GM21529 (cell line): ENCODE measurements at regions not wholly inside any gene's neighbourhood (a gene's known extent, or its start where the extent isn't known, plus 50 kb on each side); places are given as distances from the start of the nearest gene placed in this dataset.

ENCODE experiments used
- ATAC-seq: cut with Tn5 transposase; IDR thresholded peaks from one replicate; pipeline ENCODE4 v1.9.1; 2021; ENCODE audit not compliant: unreplicated experiment

GRCh38 chr9:16193066-16193465 is 640.2 kb downstream of the CCDC171 start:
- no peak for ATAC-seq

- ATAC-seq: no peak
Observed at GRCh38 chr9:16196206-16196605, 643.4 kb downstream of the CCDC171 start.

- ATAC-seq: no peak
Observed at GRCh38 chr9:16197578-16198370, 644.9 kb downstream of the CCDC171 start.

- no peak for ATAC-seq
Observed at GRCh38 chr9:16198996-16199395, 646.2 kb downstream of the CCDC171 start.

- no peak for ATAC-seq
Observed at GRCh38 chr9:16202221-16202620, 649.4 kb downstream of the CCDC171 start.

- no peak for ATAC-seq
Observed at GRCh38 chr9:16202914-16203728, 650.3 kb downstream of the CCDC171 start.

- no peak for ATAC-seq
Observed at GRCh38 chr9:16203729-16204573, 651.1 kb downstream of the CCDC171 start.

- ATAC-seq: no peak
Observed at GRCh38 chr9:16205455-16205854, 652.6 kb downstream of the CCDC171 start.

- no peak for ATAC-seq
Observed at GRCh38 chr9:16206518-16206917, 653.7 kb downstream of the CCDC171 start.

GRCh38 chr9:16207161-16207560 is 654.3 kb downstream of the CCDC171 start:
- no peak for ATAC-seq

GRCh38 chr9:16210440-16210839 is 657.6 kb downstream of the CCDC171 start:
- ATAC-seq: no peak

GRCh38 chr9:16211946-16212345 is 658.5 kb downstream of the BNC2 start:
- ATAC-seq: no peak

GRCh38 chr9:16213781-16214515 is 656.5 kb downstream of the BNC2 start:
- no peak for ATAC-seq

GRCh38 chr9:16214677-16215352 is 655.7 kb downstream of the BNC2 start:
- ATAC-seq: no peak

GRCh38 chr9:16215353-16215680 is 655.2 kb downstream of the BNC2 start:
- ATAC-seq: no peak

- no peak for ATAC-seq
Observed at GRCh38 chr9:16217943-16218701, 652.3 kb downstream of the BNC2 start.

- ATAC-seq: no peak
Observed at GRCh38 chr9:16221366-16221765, 649.1 kb downstream of the BNC2 start.

- no peak for ATAC-seq
Observed at GRCh38 chr9:16221822-16222547, 648.5 kb downstream of the BNC2 start.
